Endothelial cell of umbilical vein (primary cell): ENCODE measurements at regions not wholly inside any gene's neighbourhood (a gene's known extent, or its start where the extent isn't known, plus 50 kb on each side); places are given as distances from the start of the nearest gene placed in this dataset.

Experiments used
- BruUV-seq: library from RNA; stranded (reverse); fragments of 400-500 nt; replicated peaks from 2 replicates; lab custom pipeline; 2021; lab: Mats Ljungman, UMichigan
- CTCF ChIA-PET: fragments of 300-600, 350-600 bp; sonication (Branson Sonifier 250); formaldehyde crosslinking; loops from one replicate; lab custom pipeline; 2021; ENCODE audit warnings: antibody characterized with exemption, inconsistent platforms; lab: Charles Lee
- POLR2A ChIA-PET: fragments of 300-600, 350-600 bp; sonication (Branson Sonifier 250); formaldehyde crosslinking; loops from one replicate; lab custom pipeline; 2021; ENCODE audit warnings: antibody characterized with exemption, inconsistent platforms; lab: Charles Lee
- DNase-seq: peaks from one replicate; pipeline ENCODE4 v3.0.0-alpha.2; 2011; ENCODE audit warnings: low read depth, low spot score
- FAIRE-seq: peaks from 2 replicates; lab custom pipeline; 2011; peaks lifted over from hg19 to GRCh38; lab: Jason Lieb, UNC
- H2AFZ ChIP-seq: 2 replicates; pipeline ENCODE4 v1.6.0; 2012; ENCODE audit warnings: low read depth, low read length, control low read depth, inconsistent platforms
- H3K27ac ChIP-seq: 2 replicates; pipeline ENCODE4 v1.5.1; 2011; ENCODE audit warnings: low read depth, mild to moderate bottlenecking, control low read depth, low read length, moderate library complexity; ENCODE audit not compliant: insufficient read depth
- H3K27me3 ChIP-seq, 2 experiments: 2 replicates each; pipeline versions ENCODE4 v1.6.0 to v1.6.1; 2011; ENCODE audit warnings: low read length in 2 of 2, mixed read lengths in 1 of 2; ENCODE audit not compliant: control insufficient read depth in 2 of 2, insufficient read depth in 2 of 2
- H3K36me3 ChIP-seq, 2 experiments: 2 replicates in 1 of 2; 3 replicates in 1 of 2; pipeline ENCODE4 v1.5.1; 2011; ENCODE audit warnings: low read length in 2 of 2, mild to moderate bottlenecking in 1 of 2, moderate library complexity in 1 of 2; ENCODE audit not compliant: control insufficient read depth in 2 of 2, insufficient read depth in 2 of 2; ENCODE audit errors: extremely low read depth in 1 of 2
- H3K4me1 ChIP-seq: 3 replicates; pipeline ENCODE4 v1.5.1; 2011; ENCODE audit warnings: mild to moderate bottlenecking, low read length; ENCODE audit not compliant: control insufficient read depth, insufficient read depth; ENCODE audit errors: extremely low read depth
- H3K4me2 ChIP-seq: 2 replicates; pipeline ENCODE4 v1.6.1; 2011; ENCODE audit warnings: low read length, control low read depth, mixed read lengths; ENCODE audit not compliant: insufficient read depth
- H3K4me3 ChIP-seq, 3 experiments: fragments of 200-600 bp in 1 of 3; sonication (generic), shearing (Covaris generic) in 1 of 3; replicated peaks in 1 of 3; 2 replicates each; pipeline ENCODE4 v1.5.1; 2011 to 2016; ENCODE audit warnings: control low read depth in 3 of 3, low read length in 3 of 3, mild to moderate bottlenecking in 2 of 3, inconsistent platforms in 1 of 3, low read depth in 1 of 3, moderate library complexity in 1 of 3; ENCODE audit not compliant: insufficient read depth in 1 of 3
- H3K79me2 ChIP-seq: 2 replicates; pipeline ENCODE4 v1.6.0; 2012; ENCODE audit warnings: low read length, inconsistent platforms; ENCODE audit not compliant: control insufficient read depth, insufficient read depth
- H3K9ac ChIP-seq: replicated peaks from 2 replicates; pipeline ENCODE3; 2011; ENCODE audit warnings: low read length, control low read depth; ENCODE audit not compliant: insufficient read depth; ENCODE audit errors: extremely low read depth
- H3K9me1 ChIP-seq: replicated peaks from 3 replicates; pipeline ENCODE4 v1.6.0; 2011; ENCODE audit warnings: mild to moderate bottlenecking, low read length; ENCODE audit not compliant: control insufficient read depth, insufficient read depth; ENCODE audit errors: extremely low read depth
- H3K9me3 ChIP-seq: replicated peaks from 2 replicates; pipeline ENCODE4 v1.5.1; 2012; ENCODE audit warnings: low read length, inconsistent platforms; ENCODE audit not compliant: control insufficient read depth, insufficient read depth
- H4K20me1 ChIP-seq: replicated peaks from 2 replicates; pipeline ENCODE3; 2011; ENCODE audit warnings: mild to moderate bottlenecking, low read length; ENCODE audit not compliant: control insufficient read depth, insufficient read depth; ENCODE audit errors: extremely low read depth
- EZH2 ChIP-seq: IDR thresholded peaks from 2 replicates; pipeline ENCODE4 v1.6.1; 2012; ENCODE audit warnings: borderline replicate concordance, low read depth, mild to moderate bottlenecking, moderate library complexity, low read length, inconsistent platforms; ENCODE audit not compliant: severe bottlenecking
- FOS ChIP-seq: IDR thresholded peaks from 2 replicates; pipeline ENCODE4 v1.6.1; 2011; ENCODE audit warnings: mild to moderate bottlenecking, low read length, moderate library complexity, borderline replicate concordance; ENCODE audit not compliant: insufficient read depth
- GATA2 ChIP-seq: IDR thresholded peaks from 2 replicates; pipeline ENCODE4 v1.7.0; 2011; ENCODE audit warnings: low read depth, mild to moderate bottlenecking, moderate library complexity, mixed read lengths, low read length; ENCODE audit not compliant: insufficient read length, insufficient read depth
- JUN ChIP-seq: IDR thresholded peaks from 2 replicates; pipeline ENCODE4 v1.6.1; 2011; ENCODE audit warnings: borderline replicate concordance, low read depth; ENCODE audit not compliant: insufficient read length, insufficient read depth
- MYC ChIP-seq: IDR thresholded peaks from one replicate; pipeline ENCODE4 v1.6.1; 2011; ENCODE audit warnings: mild to moderate bottlenecking, low read depth, low read length
- POLR2A ChIP-seq: IDR thresholded peaks from 2 replicates; pipeline ENCODE4 v1.6.1; 2012; ENCODE audit warnings: low read depth, mild to moderate bottlenecking, control low read depth, low read length
- POLR2AphosphoS5 ChIP-seq: IDR thresholded peaks from 2 replicates; pipeline ENCODE4 v1.6.1; 2012; ENCODE audit warnings: low read depth, mild to moderate bottlenecking, control low read depth, low read length, moderate library complexity; ENCODE audit not compliant: insufficient read depth
- dilution Hi-C: fragments of 300-500 bp; cut with MboI; formaldehyde crosslinking; loops from one replicate; pipeline ENCODE4 v1.15.0; 2019; ENCODE audit warnings: low sequenced_read_pairs; ENCODE audit not compliant: extremely low pct_ligation_motif_present
- intact Hi-C: fragments of 100-400 bp; cut with micrococcal nuclease; formaldehyde crosslinking; loops from one replicate; pipeline ENCODE4 v1.10.0; 2022
- TF ChIP-seq, protein P1 (sequence below), 2 donors: IDR thresholded peaks; 1 replicate in 1 of 2; 2 replicates in 1 of 2; pipeline ENCODE4 v1.5.1; 2011; ENCODE audit warnings: low read length in 2 of 2, mild to moderate bottlenecking in 2 of 2, moderate library complexity in 2 of 2, control low read depth in 1 of 2, inconsistent platforms in 1 of 2, low read depth in 1 of 2; ENCODE audit not compliant: insufficient read depth in 1 of 2; ENCODE audit errors: extremely low read depth in 1 of 2
- TF ChIP-seq, protein P2 (sequence below): IDR thresholded peaks from 2 replicates; pipeline ENCODE4 v1.6.1; 2011; ENCODE audit not compliant: insufficient read depth, insufficient read length

DNA sequence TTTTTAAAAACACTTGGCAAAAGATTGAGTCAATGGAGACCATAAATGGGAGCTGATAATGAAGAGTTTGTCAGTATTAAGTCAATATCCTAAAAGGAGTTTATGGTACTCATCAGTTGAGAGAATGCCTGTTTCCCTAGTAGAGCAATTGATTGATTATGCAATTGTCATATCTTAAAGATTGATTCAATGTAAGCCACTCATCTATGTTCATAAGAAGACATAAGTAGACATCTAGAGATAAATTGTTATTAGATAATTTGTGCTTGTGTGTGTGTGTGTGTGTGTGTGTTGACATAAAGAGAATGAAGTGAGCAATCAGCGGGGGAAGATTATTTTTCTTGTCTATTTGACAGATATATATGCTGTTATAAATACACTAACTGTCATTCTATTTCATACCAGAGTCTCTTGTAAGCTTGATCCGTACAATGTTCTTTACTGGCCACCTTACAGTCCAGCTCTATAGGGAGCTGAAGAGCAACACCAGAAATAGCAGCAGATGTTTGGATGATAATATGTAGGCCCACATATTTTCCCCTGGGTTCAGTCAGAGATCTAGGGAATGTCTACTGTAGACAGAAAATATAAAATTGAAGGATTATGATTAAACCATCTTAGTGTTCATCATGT lies 848.6 kb upstream of the EPHA6 start:
- ChIA-PET POLR2A (no interaction called here), CTCF (no interaction called here)
- no peaks in the 10 kb centered on the region for H4K20me1 ChIP-seq
- no peaks in the 10 kb centered on the region for H3K4me1 ChIP-seq
- no peak overlapping the region for H3K9ac ChIP-seq
- no peak overlapping the region for H2AFZ ChIP-seq
- H3K9me3 ChIP-seq = no peaks in the 10 kb centered on the region
- FAIRE-seq (no peak), DNase-seq (no peak)
- H3K36me3 ChIP-seq = no peaks in the 10 kb centered on the region
- intact Hi-C loops = no loop called here
- no peak for TF ChIP-seq MYC
- TF ChIP-seq JUN = no peak
- TF ChIP-seq GATA2 = no peak
- TF ChIP-seq EZH2 = no peak
- TF ChIP-seq, protein P1, sequence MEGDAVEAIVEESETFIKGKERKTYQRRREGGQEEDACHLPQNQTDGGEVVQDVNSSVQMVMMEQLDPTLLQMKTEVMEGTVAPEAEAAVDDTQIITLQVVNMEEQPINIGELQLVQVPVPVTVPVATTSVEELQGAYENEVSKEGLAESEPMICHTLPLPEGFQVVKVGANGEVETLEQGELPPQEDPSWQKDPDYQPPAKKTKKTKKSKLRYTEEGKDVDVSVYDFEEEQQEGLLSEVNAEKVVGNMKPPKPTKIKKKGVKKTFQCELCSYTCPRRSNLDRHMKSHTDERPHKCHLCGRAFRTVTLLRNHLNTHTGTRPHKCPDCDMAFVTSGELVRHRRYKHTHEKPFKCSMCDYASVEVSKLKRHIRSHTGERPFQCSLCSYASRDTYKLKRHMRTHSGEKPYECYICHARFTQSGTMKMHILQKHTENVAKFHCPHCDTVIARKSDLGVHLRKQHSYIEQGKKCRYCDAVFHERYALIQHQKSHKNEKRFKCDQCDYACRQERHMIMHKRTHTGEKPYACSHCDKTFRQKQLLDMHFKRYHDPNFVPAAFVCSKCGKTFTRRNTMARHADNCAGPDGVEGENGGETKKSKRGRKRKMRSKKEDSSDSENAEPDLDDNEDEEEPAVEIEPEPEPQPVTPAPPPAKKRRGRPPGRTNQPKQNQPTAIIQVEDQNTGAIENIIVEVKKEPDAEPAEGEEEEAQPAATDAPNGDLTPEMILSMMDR (IDR thresholded peaks at IDR 0.05; ENCODE audit: extremely low read depth in 1 of 2, insufficient read depth in 1 of 2, low read depth in 1 of 2, low read length in 2 of 2) = no peak
- TF ChIP-seq POLR2AphosphoS5 = no peak
- TF ChIP-seq, protein P2, sequence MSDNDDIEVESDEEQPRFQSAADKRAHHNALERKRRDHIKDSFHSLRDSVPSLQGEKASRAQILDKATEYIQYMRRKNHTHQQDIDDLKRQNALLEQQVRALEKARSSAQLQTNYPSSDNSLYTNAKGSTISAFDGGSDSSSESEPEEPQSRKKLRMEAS = no peak
- TF ChIP-seq FOS = no peak
- TF ChIP-seq POLR2A = no peak
- no peak overlapping the region for H3K4me3 ChIP-seq
- H3K9me1 ChIP-seq = no peaks in the 10 kb centered on the region
- no peaks in the 10 kb centered on the region for H3K27me3 ChIP-seq
- H3K79me2 ChIP-seq = no peaks in the 10 kb centered on the region
- H3K4me2 ChIP-seq = no peak overlapping the region
- no peak overlapping the region for H3K27ac ChIP-seq
- dilution Hi-C loops = no loop called here
- no TSS peak for BruUV-seq
